ENCODE measurements at regions not wholly inside any gene's neighbourhood (a gene's known extent, or its start where the extent isn't known, plus 50 kb on each side); places are given as distances from the start of the nearest gene placed in this dataset.

DNA sequence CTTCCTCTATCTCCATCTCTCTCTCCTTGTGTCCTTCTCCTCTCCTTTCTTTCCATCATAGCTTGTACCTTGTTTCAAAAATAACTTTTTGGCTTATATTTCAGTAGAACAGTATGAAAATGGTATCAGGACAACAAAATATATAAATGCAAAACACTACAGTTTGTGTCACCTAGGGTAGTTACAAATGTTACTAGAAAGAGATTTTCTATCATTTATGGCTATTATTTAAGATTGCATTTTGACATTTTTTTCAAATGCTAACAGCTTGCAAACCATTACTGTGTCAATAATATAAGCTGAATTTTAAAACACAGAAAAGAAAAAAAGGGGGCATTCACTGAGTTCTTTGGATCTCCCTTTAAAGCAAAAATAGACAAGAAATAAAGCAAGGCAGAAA is 392.3 kb upstream of the LRRC4C start:
- no peaks in the 10 kb centered on the region for H3K27me3 ChIP-seq
- no peaks in the 10 kb centered on the region for H3K4me1 ChIP-seq
- H3K27ac ChIP-seq, result no peak overlapping the region
- H3K36me3 ChIP-seq, result no peaks in the 10 kb centered on the region
- DNase-seq (ENCODE audit: low spot score in 2 of 2), result no peak
- H3K9me3 ChIP-seq, result no peaks in the 10 kb centered on the region
- no peak for TF ChIP-seq EP300 (IDR thresholded peaks at IDR 0.05)
- TF ChIP-seq POLR2AphosphoS5 (IDR thresholded peaks at IDR 0.05), result no peak
- no peak overlapping the region for H3K4me3 ChIP-seq

DNA sequence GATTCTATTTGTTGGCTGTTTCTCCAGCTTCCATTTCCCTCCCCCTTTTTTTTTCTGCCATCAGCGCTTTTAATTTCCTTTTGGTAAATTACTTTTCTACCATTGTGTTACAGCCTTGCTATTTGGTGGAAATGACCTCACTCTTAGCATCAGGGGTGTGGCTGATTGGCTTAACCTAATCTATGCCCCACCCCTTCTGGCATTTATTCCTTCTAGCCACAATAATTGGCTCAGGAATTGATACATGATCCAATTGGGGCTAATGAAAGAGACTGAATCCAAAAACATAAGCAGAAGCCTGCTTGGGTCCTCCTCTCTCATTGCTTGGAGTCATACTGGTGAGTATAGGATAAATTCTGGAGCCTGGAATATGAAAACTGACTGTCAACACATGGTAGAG is 402.4 kb upstream of the LRRC4C start:
- H3K36me3 ChIP-seq, result no peaks in the 10 kb centered on the region
- H3K27ac ChIP-seq, result no peak overlapping the region
- 97% methylated on average over 1 of the region's 1 CpG for WGBS
- H3K4me1 ChIP-seq, result no peaks in the 10 kb centered on the region
- H3K27me3 ChIP-seq, result no peaks in the 10 kb centered on the region
- no peaks in the 10 kb centered on the region for H3K9me3 ChIP-seq
- TF ChIP-seq POLR2AphosphoS5 (IDR thresholded peaks at IDR 0.05) (no peak), POLR2A (IDR thresholded peaks at IDR 0.05) (no peak), EP300 (IDR thresholded peaks at IDR 0.05) (no peak)
- TF ChIP-seq, protein P1, sequence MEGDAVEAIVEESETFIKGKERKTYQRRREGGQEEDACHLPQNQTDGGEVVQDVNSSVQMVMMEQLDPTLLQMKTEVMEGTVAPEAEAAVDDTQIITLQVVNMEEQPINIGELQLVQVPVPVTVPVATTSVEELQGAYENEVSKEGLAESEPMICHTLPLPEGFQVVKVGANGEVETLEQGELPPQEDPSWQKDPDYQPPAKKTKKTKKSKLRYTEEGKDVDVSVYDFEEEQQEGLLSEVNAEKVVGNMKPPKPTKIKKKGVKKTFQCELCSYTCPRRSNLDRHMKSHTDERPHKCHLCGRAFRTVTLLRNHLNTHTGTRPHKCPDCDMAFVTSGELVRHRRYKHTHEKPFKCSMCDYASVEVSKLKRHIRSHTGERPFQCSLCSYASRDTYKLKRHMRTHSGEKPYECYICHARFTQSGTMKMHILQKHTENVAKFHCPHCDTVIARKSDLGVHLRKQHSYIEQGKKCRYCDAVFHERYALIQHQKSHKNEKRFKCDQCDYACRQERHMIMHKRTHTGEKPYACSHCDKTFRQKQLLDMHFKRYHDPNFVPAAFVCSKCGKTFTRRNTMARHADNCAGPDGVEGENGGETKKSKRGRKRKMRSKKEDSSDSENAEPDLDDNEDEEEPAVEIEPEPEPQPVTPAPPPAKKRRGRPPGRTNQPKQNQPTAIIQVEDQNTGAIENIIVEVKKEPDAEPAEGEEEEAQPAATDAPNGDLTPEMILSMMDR (IDR thresholded peaks at IDR 0.05), result no peak
- no peak overlapping the region for H3K4me3 ChIP-seq
- no peak for DNase-seq (ENCODE audit: low spot score in 2 of 2)

DNA sequence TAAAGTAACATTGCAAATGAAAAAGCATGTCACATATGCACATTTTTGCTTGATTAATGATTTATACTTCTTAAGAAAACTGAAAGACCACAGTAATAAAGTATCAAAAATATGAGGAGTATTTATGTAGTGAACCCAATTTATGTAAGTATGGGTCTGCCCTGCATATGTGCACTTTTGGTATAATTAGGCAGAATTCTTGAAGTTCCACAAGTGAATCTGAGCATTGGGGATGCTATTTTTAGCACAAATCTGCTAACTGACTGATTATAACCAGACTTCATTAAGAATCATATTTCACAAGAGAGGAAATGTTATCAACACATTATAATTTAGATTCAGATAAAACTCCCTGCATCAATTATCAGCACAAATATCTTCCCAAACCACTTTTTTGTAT is 407.1 kb upstream of the LRRC4C start:
- H3K27ac ChIP-seq, result no peak overlapping the region
- no peaks in the 10 kb centered on the region for H3K27me3 ChIP-seq
- TF ChIP-seq EP300 (IDR thresholded peaks at IDR 0.05), result no peak
- no peak for TF ChIP-seq POLR2AphosphoS5 (IDR thresholded peaks at IDR 0.05)
- TF ChIP-seq, protein P1 (IDR thresholded peaks at IDR 0.05), result no peak
- TF ChIP-seq POLR2A (IDR thresholded peaks at IDR 0.05), result no peak
- no peaks in the 10 kb centered on the region for H3K36me3 ChIP-seq
- H3K4me1 ChIP-seq, result no peaks in the 10 kb centered on the region
- DNase-seq (ENCODE audit: low spot score in 2 of 2), result no peak
- no peak overlapping the region for H3K4me3 ChIP-seq
- no peaks in the 10 kb centered on the region for H3K9me3 ChIP-seq

DNA sequence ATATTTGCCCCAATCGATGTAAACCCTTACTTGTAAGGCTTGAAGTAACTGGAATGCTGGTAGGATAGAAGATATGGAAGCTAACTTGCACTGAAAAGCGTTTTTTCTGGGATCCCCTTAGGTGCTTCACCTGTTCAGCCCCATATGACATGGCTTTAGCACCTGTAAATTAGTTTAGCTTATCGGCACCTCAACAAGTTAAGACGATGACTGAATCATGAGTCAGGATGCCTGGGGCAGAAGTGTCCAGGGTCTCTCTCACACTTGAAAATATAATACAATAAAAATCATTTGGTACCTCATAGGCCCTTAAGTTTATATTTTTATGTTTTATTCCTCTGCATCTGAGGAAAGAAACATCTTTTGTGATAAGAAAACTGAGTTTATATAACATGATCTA is 409.2 kb upstream of the LRRC4C start:
- Histone ChIP-seq H3K9me3 (no peaks in the 10 kb centered on the region), H3K27me3 (no peaks in the 10 kb centered on the region), H3K4me1 (no peaks in the 10 kb centered on the region), H3K27ac (no peak overlapping the region), H3K36me3 (no peaks in the 10 kb centered on the region), H3K4me3 (no peak overlapping the region)
- TF ChIP-seq POLR2AphosphoS5 (IDR thresholded peaks at IDR 0.05) (no peak), EP300 (IDR thresholded peaks at IDR 0.05) (no peak), POLR2A (IDR thresholded peaks at IDR 0.05) (no peak)
- TF ChIP-seq, protein P1 (IDR thresholded peaks at IDR 0.05), result no peak
- no peak for DNase-seq (ENCODE audit: low spot score in 2 of 2)
- WGBS, result 45% methylated on average over 4 of the region's 4 CpGs

DNA sequence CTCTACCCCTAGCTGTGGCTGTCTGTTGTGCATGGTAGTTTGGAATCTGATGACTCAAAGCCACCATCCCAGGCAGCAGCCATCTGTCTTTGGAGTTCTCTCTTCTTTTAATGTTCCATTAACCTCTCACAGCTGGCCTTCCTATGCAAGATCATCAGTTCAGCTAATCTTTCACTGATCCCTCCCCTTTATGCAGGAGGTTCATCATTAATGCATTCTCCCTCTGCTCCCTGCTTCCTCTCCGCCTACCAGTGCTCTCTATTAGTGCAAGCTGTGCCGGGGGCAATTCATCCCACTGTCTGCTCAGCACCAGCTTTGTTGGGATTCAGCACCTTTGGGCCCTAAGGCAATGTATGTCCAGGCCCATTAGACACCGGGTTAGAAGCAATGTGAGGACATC is 413.0 kb upstream of the LRRC4C start:
- TF ChIP-seq, protein P1 (IDR thresholded peaks at IDR 0.05), result no peak
- no peak for TF ChIP-seq POLR2A (IDR thresholded peaks at IDR 0.05)
- no peak for TF ChIP-seq POLR2AphosphoS5 (IDR thresholded peaks at IDR 0.05)
- TF ChIP-seq EP300 (IDR thresholded peaks at IDR 0.05), result no peak
- Histone ChIP-seq H3K4me3 (no peak overlapping the region), H3K36me3 (no peaks in the 10 kb centered on the region), H3K4me1 (no peaks in the 10 kb centered on the region), H3K27me3 (no peaks in the 10 kb centered on the region), H3K27ac (no peak overlapping the region), H3K9me3 (no peaks in the 10 kb centered on the region)
- DNase-seq (ENCODE audit: low spot score in 2 of 2), result no peak
- 76% methylated on average over 3 of the region's 3 CpGs for WGBS

DNA sequence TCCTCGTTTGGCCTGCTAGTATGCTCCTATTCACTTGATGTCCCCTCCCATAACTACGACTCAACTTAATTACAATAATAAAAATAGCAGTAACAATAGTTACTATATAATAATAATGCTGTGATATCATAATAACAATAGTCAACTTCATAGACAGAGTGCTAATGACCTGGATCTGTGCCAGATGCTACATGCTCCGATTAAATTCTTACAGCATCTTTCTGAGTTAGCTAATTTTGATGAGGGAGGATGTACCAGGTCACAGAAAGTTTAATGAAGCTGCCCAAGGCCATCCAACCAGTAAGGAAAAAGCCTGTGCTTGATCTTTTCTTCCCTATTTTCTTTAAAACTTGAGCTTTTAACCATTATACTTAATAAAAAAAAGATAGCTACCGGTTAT is 413.4 kb upstream of the LRRC4C start:
- H3K4me3 ChIP-seq, result no peak overlapping the region
- no peaks in the 10 kb centered on the region for H3K36me3 ChIP-seq
- TF ChIP-seq POLR2A (IDR thresholded peaks at IDR 0.05), result no peak
- TF ChIP-seq, protein P1 (IDR thresholded peaks at IDR 0.05), result no peak
- no peak for TF ChIP-seq POLR2AphosphoS5 (IDR thresholded peaks at IDR 0.05)
- no peak for TF ChIP-seq EP300 (IDR thresholded peaks at IDR 0.05)
- H3K9me3 ChIP-seq, result no peaks in the 10 kb centered on the region
- 70% methylated on average over 4 of the region's 4 CpGs for WGBS
- H3K27me3 ChIP-seq, result no peaks in the 10 kb centered on the region
- H3K4me1 ChIP-seq, result no peaks in the 10 kb centered on the region
- no peak for DNase-seq (ENCODE audit: low spot score in 2 of 2)
- no peak overlapping the region for H3K27ac ChIP-seq

Data from suprapubic skin (tissue), 4 donors.